GM12892 (cell line): ENCODE measurements at regions not wholly inside any gene's neighbourhood (a gene's known extent, or its start where the extent isn't known, plus 50 kb on each side); places are given as distances from the start of the nearest gene placed in this dataset.

Experiments
- DNase-seq: peaks from one replicate; pipeline ENCODE4 v3.0.0; 2011; ENCODE audit not compliant: insufficient read length
- FAIRE-seq: peaks from 2 replicates; lab custom pipeline; 2011; peaks lifted over from hg19 to GRCh38; lab: Jason Lieb, UNC
- POLR2A ChIP-seq: IDR thresholded peaks from 2 replicates; pipeline ENCODE4 v1.6.1; 2011; ENCODE audit warnings: low read depth, low read length, control low read depth
- POLR2AphosphoS5 ChIP-seq: IDR thresholded peaks from 2 replicates; pipeline ENCODE4 v1.6.1; 2011; ENCODE audit warnings: low read depth, low read length, control low read depth
- TAF1 ChIP-seq: IDR thresholded peaks from 2 replicates; pipeline ENCODE4 v1.6.1; 2011; ENCODE audit warnings: low read depth, mild to moderate bottlenecking, control low read depth, low read length, borderline replicate concordance

GRCh38 chrX:114165537-114165936 is 418.3 kb upstream of the HTR2C start:
- DNase-seq (no peak), FAIRE-seq (peak; percentile 17)
- no peak for TF ChIP-seq TAF1
- no peak for TF ChIP-seq POLR2AphosphoS5
- TF ChIP-seq POLR2A, result no peak

- FAIRE-seq (no peak), DNase-seq (no peak)
- TF ChIP-seq TAF1 (no peak), POLR2A (no peak), POLR2AphosphoS5 (no peak)
Measured at GRCh38 chrX:114162068-114162735, 421.7 kb upstream of the HTR2C start.

GRCh38 chrX:114152801-114153200 is 431.1 kb upstream of the HTR2C start:
- DNase-seq, result no peak
- no peak for FAIRE-seq
- no peak for TF ChIP-seq POLR2A
- no peak for TF ChIP-seq TAF1

GRCh38 chrX:114152130-114152529 is 431.8 kb upstream of the HTR2C start:
- TF ChIP-seq TAF1, result no peak
- no peak for TF ChIP-seq POLR2AphosphoS5
- no peak for TF ChIP-seq POLR2A
- DNase-seq (no peak), FAIRE-seq (no peak)

- TF ChIP-seq POLR2AphosphoS5 (no peak), TAF1 (no peak)
- no peak for DNase-seq
- FAIRE-seq, result no peak
Measured at GRCh38 chrX:114134465-114134864, 449.4 kb upstream of the HTR2C start.

- DNase-seq (no peak), FAIRE-seq (no peak)
- no peak for TF ChIP-seq POLR2AphosphoS5
- no peak for TF ChIP-seq TAF1
- no peak for TF ChIP-seq POLR2A
Measured at GRCh38 chrX:114127411-114128025, 456.4 kb upstream of the HTR2C start.

- DNase-seq (no peak), FAIRE-seq (no peak)
- TF ChIP-seq POLR2A (no peak), TAF1 (no peak), POLR2AphosphoS5 (no peak)
Measured at GRCh38 chrX:114127005-114127404, 456.9 kb upstream of the HTR2C start.

- DNase-seq (no peak), FAIRE-seq (no peak)
Measured at GRCh38 chrX:114101081-114101480, 482.8 kb upstream of the HTR2C start.

GRCh38 chrX:114097866-114098265 is 486.0 kb upstream of the HTR2C start:
- DNase-seq, result no peak
- TF ChIP-seq TAF1, result no peak
- no peak for TF ChIP-seq POLR2AphosphoS5
- no peak for TF ChIP-seq POLR2A
- no peak for FAIRE-seq

More at GRCh38 chrX:114101081-114101480, 482.8 kb upstream of the HTR2C start:
- no peak for TF ChIP-seq POLR2A
- TF ChIP-seq TAF1, result no peak
- no peak for TF ChIP-seq POLR2AphosphoS5

GRCh38 chrX:114097427-114097826 is 486.5 kb upstream of the HTR2C start:
- FAIRE-seq (no peak), DNase-seq (no peak)
- no peak for TF ChIP-seq TAF1
- no peak for TF ChIP-seq POLR2A
- no peak for TF ChIP-seq POLR2AphosphoS5

GRCh38 chrX:114095789-114096188 is 488.1 kb upstream of the HTR2C start:
- TF ChIP-seq POLR2A (no peak), TAF1 (no peak), POLR2AphosphoS5 (no peak)
- FAIRE-seq (no peak), DNase-seq (no peak)

GRCh38 chrX:114087543-114087942 is 496.3 kb upstream of the HTR2C start:
- no peak for DNase-seq
- TF ChIP-seq POLR2AphosphoS5 (no peak), POLR2A (no peak), TAF1 (no peak)
- no peak for FAIRE-seq
